Right ventricle myocardium superior (tissue), 1 donor: ENCODE measurements at regions not wholly inside any gene's neighbourhood (a gene's known extent, or its start where the extent isn't known, plus 50 kb on each side); places are given as distances from the start of the nearest gene placed in this dataset.
"Not testable (repeated sequence)": the region's sequence is repeated elsewhere in the genome, so short reads cannot be mapped to it uniquely, and the experiment has no call there.

ENCODE experiments used
- ATAC-seq: fragments of 200-7000 bp; cut with Tn5 transposase; one replicate; pipeline ENCODE4 v1.9.1; 2020; ENCODE audit warnings: mild to moderate bottlenecking; ENCODE audit not compliant: poor library complexity
- DNase-seq: peaks from one replicate; pipeline ENCODE4 v3.0.0-alpha.2; 2020
- intact Hi-C: fragments of 100-400 bp; cut with DNase I; formaldehyde crosslinking; loops from one replicate; pipeline ENCODE4 v1.11.2; 2022
- donor health status: DM: no; HTN: yes; CAD: no; lungs with severe emphysema.

GRCh38 chr13:112249644-112250610 is 126.2 kb upstream of the SPACA7 start:
- intact Hi-C loops = no loop called here
- DNase-seq = no peak
- ATAC-seq = no peak

DNA sequence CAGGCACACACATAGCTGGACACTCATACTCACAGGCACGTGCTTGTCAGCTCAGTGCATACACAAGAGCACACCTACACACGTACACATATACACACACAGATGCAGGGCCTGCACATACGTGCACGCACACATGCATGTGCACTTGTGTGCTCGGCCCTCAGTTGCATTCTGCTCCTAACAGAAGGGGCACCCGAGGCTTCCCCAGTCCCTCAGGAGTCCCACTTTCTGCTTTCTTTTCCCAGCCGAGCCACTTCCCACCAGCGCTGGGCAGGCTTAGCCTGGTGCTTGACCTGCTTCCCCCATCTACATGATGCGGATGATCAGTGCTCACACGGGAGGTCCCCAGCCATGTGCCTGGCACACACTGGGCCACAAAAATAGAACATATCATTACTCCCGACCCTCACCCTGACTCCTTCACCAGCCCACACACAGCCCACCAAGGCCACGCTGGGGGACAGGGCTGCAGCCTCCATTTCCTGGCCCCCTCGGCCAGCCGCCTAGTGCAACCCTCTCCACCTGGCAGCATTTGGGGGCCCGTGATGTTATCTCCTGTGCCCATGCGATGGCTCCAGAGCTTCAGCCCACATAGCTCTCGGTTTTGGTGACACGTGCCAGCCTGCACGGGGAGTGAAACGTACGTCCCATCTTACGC is 125.2 kb upstream of the SPACA7 start:
- intact Hi-C loops = no loop called here
- no peak for DNase-seq

DNA sequence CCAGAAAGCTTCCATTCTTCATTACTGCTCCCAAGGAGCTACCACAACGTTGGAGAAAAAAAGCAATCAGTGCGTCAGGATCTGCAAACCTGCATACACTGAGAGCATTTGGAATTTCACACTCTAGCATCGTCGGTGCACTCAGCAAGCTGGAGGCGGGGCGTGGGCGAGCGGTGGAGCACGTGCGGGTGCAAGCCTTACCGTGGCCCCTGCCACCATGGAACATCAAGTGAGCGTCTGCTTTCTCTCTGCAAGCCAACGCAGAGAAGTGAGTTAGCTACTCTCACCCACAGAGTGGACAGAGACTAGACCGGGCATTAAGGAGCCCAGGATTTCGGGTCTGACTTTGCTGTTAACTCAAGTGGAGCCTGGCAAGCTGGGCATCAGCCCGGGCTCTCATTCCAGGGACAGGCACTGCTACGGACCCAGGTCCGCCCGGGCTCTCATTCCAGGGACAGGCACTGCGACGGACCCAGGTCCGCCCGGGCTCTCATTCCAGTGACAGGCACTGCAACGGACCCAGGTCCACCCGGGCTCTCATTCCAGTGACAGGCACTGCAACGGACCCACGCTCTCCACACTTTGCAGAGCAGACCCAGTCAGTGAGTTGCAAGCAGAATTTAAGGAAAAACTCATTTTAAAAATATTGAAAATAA is 124.1 kb upstream of the SPACA7 start:
- DNase-seq = no peak
- intact Hi-C loops = no loop called here
- no peak for ATAC-seq

More for the DNA sequence above, 125.2 kb upstream of the SPACA7 start:
- ATAC-seq = no peak

- intact Hi-C loops = no loop called here
- DNase-seq = no peak
Observed at GRCh38 chr13:112252804-112253590, 123.2 kb upstream of the SPACA7 start.

DNA sequence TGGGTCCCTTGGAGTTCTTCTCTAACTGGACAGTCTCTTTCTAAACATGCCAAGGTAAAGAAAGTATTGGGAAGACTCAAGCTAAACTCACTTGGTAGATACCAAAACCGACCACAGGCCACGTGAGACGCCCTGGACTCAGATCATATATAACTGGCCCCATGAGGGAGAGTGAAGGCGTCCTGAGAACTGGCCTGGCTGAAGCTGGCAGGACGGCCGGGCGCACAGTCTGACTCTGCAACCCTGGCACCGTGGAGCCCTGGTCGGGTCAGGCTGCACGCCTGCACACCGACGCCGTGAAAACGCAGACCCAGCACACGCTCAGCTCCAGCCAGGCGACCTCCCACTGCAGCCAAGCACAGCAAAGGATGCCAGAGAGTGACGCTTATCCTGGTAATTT is 122.5 kb upstream of the SPACA7 start:
- intact Hi-C loops = no loop called here
- ATAC-seq (no peak), DNase-seq (no peak)

More at GRCh38 chr13:112252804-112253590, 123.2 kb upstream of the SPACA7 start:
- ATAC-seq = no peak

DNA sequence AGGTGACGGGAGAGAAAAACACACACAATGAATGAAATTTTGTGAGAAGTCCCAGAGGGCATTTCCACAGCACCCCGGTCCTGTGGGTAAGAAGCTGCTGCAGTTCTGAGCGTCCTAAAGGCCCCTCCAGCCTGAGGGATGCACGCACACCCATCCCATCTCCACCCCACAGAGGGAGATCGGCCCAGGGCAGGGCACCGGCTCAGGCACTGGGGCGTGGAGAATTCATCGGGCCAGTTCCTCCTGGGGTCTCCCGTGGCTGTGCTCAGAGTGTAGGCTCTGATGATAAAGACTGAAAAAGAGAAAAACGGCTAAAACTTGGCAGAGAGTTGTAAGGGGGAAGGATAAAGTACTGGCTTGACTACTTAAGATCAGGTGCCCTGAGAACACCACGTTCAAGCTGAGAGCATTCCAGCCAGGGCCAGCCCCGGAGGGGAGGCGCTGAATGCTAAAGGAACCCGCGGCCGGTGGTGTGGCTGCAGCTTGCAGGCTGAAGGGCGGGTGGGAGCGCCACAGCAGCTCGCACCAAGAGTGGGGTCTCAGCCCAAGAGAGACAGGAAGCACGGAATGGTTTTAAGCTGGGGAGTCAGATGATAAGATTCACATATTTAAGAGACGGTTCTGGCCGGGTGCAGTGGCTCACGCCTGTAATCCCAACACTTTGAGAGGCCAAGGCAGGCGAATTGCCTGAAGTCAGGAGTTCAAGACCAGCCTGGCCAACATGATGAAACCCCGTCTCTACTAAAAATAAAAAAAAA is 121.9 kb upstream of the SPACA7 start:
- DNase-seq (no peak), ATAC-seq (no peak)
- intact Hi-C loops = no loop called here

DNA sequence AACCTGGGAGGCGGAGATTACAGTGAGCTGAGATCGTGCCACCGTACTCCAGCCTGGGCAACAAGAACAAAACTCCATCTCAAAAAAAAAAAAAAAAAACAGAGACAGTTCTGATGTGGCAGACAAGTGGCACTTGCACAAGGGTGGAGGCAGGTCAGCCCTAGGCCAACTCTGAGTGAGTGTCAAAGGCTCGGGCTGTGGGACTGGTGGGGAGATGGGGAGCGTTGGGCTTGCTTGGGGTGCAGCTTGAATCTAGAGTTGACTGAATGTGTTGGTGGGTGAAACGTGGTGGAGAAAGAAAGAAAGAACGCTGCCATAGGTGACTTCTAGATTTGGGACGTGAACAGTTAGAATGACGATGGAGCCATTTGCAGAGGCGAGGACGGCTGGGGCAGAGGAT is 121.3 kb upstream of the SPACA7 start:
- no peak for DNase-seq
- intact Hi-C loops = no loop called here
- no peak for ATAC-seq

DNA sequence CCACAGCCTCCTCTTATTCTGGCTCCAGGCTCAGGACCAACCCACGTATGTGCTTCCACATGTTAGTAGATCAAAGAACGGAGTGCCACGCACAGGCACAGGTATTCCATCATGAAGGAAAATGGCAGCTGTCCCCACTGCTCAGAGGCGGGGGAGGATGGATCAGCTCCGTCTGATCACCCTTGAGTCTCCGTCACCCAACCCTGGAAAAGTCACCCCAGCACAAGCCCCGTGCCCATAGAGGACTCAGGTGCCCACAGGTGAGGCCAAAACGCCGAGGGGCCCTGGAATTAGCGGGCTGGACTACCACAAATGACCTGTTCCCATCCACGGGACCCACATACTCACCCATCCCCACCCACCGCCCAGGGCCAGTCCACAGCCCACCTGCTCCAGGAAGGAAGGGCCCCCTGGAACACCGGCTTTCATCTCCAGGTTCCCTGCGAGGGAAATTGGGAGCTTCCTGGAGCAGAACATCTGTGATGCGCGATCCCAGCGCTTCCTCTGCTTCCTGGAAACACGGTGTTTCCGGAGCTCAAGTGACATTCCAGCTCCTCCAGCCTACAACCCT is 120.5 kb upstream of the SPACA7 start:
- DNase-seq = no peak
- intact Hi-C loops = no loop called here
- no peak for ATAC-seq

GRCh38 chr13:112256716-112257494 is 119.2 kb upstream of the SPACA7 start:
- intact Hi-C loops = no loop called here
- ATAC-seq = no peak
- no peak for DNase-seq

GRCh38 chr13:112259511-112259910 is 116.6 kb upstream of the SPACA7 start:
- no peak for ATAC-seq
- intact Hi-C loops = no loop called here
- no peak for DNase-seq

GRCh38 chr13:112260108-112261055 is 115.8 kb upstream of the SPACA7 start:
- no peak for ATAC-seq
- intact Hi-C loops = no loop called here
- no peak for DNase-seq

DNA sequence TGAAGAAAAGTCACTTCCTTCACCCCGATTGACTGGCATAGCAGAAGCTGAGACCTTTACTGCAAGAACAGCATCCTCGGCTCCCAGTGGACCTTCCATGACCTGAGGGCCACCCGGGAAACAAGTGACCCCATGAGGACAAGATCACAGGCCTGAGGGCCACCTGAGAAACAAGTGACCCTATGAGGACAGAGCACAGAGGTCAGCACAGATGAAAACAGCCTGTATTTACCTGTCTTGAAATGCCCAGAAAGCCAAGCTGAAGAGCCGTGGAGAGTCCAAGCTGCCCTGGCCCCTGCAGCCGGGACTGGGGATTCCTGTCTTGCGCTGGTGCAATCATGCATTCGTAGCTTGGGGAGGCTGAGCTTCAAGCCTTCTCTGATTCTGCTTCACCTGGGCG is 114.2 kb upstream of the SPACA7 start:
- no peak for DNase-seq
- intact Hi-C loops = no loop called here

DNA sequence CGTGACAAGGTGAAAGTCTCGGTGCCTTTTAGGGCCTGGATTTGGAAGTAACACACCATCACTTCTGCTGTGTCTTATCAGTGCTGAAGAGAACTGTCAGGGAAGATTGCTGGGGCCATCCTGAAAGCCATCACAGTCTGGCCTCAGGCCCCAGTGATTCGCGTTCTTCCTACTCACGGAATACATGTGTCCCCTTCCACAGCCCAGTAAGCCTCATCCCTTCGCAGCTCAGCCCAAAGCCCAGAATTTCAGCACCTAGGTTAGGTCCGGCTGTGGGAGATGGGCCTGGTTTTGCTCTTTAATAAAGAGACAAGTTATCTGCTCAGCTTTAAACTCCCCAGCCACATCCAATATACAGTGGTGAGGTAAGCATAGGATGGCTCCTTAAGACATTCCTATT is 113.0 kb upstream of the SPACA7 start:
- DNase-seq = no peak
- intact Hi-C loops = no loop called here
- no peak for ATAC-seq

More for the DNA sequence above, 114.2 kb upstream of the SPACA7 start:
- ATAC-seq = no peak

DNA sequence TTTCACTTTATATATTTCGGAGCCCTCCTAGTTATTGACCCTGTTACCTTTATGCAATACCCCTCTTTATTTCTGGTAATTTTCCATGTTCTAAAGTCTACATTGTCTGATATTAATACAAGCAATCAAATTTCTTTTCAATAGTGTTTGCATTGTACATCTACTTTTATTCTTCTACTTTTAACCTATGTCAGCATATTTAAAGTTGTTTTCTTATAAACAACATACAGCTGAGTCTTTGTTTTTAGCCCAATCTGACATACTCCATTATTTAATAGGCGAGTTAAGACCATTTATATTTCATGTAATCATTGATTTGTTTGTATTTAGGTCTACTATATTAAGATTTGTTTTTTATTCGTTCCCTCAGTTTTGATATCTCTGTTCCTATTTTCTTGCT is 108.5 kb upstream of the SPACA7 start:
- intact Hi-C loops = no loop called here
- DNase-seq = no peak
- ATAC-seq = no peak

GRCh38 chr13:112270951-112271350 is 105.2 kb upstream of the SPACA7 start:
- intact Hi-C loops = no loop called here
- ATAC-seq (no peak), DNase-seq (no peak)

GRCh38 chr13:112286733-112287132 is 89.4 kb upstream of the SPACA7 start:
- DNase-seq, ATAC-seq, intact Hi-C loops: not testable (repeated sequence)
